Breast epithelium (tissue), 3 donors: ENCODE measurements at regions not wholly inside any gene's neighbourhood (a gene's known extent, or its start where the extent isn't known, plus 50 kb on each side); places are given as distances from the start of the nearest gene placed in this dataset.
"Not testable (repeated sequence)": the region's sequence is repeated elsewhere in the genome, so short reads cannot be mapped to it uniquely, and the experiment has no call there.

ENCODE experiments used
- POLR2A ChIP-seq: fragments of 450-650 bp; IDR thresholded peaks from one replicate; pipeline ENCODE4 v1.6.1; 2016; ENCODE audit warnings: antibody characterized with exemption, mild to moderate bottlenecking, moderate library complexity
- POLR2AphosphoS5 ChIP-seq, 3 donors: sonication (generic); formaldehyde crosslinking; IDR thresholded peaks; one replicate each; pipeline ENCODE4 v1.6.1; 2017; ENCODE audit warnings: antibody characterized with exemption in 3 of 3
- TF ChIP-seq, protein P1 (sequence below), 3 donors: fragments of 450-650 bp; IDR thresholded peaks; one replicate each; pipeline ENCODE4 v1.5.1; 2016 to 2017; ENCODE audit warnings: antibody characterized with exemption in 3 of 3, mild to moderate bottlenecking in 3 of 3, moderate library complexity in 3 of 3

DNA sequence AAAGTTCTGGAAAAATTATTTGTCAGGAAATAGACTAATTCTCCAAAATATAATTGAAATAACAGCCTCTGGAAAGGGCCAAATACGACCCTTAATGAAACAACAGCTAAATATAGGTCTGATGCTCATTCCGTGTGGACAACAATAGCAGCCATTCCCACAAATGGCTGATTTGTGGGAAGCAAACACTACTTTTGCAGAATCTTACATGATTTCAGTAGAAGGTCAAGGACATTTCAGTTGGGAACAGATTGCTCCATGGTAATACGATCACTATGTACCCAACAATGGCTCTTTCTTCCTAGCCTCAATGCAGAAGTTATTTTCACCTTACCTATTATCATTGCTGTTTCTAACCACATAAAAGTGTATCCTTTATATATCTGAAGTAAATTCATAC lies 1859.9 kb downstream of the FOXD4L5 start:
- TF ChIP-seq, protein P1, sequence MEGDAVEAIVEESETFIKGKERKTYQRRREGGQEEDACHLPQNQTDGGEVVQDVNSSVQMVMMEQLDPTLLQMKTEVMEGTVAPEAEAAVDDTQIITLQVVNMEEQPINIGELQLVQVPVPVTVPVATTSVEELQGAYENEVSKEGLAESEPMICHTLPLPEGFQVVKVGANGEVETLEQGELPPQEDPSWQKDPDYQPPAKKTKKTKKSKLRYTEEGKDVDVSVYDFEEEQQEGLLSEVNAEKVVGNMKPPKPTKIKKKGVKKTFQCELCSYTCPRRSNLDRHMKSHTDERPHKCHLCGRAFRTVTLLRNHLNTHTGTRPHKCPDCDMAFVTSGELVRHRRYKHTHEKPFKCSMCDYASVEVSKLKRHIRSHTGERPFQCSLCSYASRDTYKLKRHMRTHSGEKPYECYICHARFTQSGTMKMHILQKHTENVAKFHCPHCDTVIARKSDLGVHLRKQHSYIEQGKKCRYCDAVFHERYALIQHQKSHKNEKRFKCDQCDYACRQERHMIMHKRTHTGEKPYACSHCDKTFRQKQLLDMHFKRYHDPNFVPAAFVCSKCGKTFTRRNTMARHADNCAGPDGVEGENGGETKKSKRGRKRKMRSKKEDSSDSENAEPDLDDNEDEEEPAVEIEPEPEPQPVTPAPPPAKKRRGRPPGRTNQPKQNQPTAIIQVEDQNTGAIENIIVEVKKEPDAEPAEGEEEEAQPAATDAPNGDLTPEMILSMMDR (IDR thresholded peaks at IDR 0.05) = not testable (repeated sequence)
- TF ChIP-seq POLR2A; POLR2AphosphoS5 (IDR thresholded peaks at IDR 0.05): not testable (repeated sequence)
